Upper lobe of right lung (tissue), 1 donor: ENCODE measurements at regions not wholly inside any gene's neighbourhood (a gene's known extent, or its start where the extent isn't known, plus 50 kb on each side); places are given as distances from the start of the nearest gene placed in this dataset.

ENCODE experiments used
- ATAC-seq: fragments of 200-7000 bp; cut with Tn5 transposase; one replicate; pipeline ENCODE4 v1.9.1; 2020; ENCODE audit warnings: mild to moderate bottlenecking, moderate library complexity
- DNase-seq: peaks from one replicate; pipeline ENCODE4 v3.0.0-alpha.2; 2020
- H3K27ac ChIP-seq: fragments of 200-600 bp; one replicate; pipeline ENCODE4 v1.8.0; 2022
- H3K27me3 ChIP-seq: fragments of 200-600 bp; one replicate; pipeline ENCODE4 v1.8.0; 2022; ENCODE audit warnings: mild to moderate bottlenecking
- H3K36me3 ChIP-seq: fragments of 200-600 bp; one replicate; pipeline ENCODE4 v1.8.0; 2022
- H3K4me1 ChIP-seq: fragments of 200-600 bp; one replicate; pipeline ENCODE4 v1.8.0; 2022
- H3K4me3 ChIP-seq: fragments of 200-600 bp; one replicate; pipeline ENCODE4 v1.8.0; 2022; ENCODE audit warnings: mild to moderate bottlenecking
- H3K9me3 ChIP-seq: fragments of 200-600 bp; one replicate; pipeline ENCODE4 v1.8.0; 2022
- intact Hi-C: fragments of 100-400 bp; cut with DNase I; formaldehyde crosslinking; loops from one replicate; pipeline ENCODE4 v1.11.0; 2022
- TF ChIP-seq, protein P1 (sequence below): fragments of 200-600 bp; IDR thresholded peaks from one replicate; pipeline ENCODE4 v1.8.0; 2022; ENCODE audit warnings: antibody characterized with exemption
- donor health status: DM: no; HTN: yes; CAD: no; lungs with severe emphysema.

DNA sequence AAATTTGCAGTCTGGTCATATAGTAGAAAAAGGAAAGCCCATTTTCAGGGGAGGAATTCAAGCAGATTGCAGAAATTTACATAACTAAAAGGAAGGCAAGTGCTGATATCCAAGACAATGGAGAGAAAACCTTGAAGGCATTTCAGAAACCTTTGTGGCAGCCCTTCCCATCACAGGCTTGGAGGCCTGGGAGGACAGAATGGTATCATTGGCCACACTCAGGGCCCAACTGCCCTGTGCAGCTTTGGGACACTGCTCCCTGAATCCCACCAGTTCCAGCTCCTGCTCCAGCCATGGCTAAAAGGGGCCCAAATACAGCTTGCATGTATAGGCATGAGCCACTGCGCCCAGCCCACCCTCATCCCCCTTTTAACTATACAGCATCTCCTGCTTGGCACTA is 81.1 kb upstream of the NYAP2 start:
- TF ChIP-seq, protein P1, sequence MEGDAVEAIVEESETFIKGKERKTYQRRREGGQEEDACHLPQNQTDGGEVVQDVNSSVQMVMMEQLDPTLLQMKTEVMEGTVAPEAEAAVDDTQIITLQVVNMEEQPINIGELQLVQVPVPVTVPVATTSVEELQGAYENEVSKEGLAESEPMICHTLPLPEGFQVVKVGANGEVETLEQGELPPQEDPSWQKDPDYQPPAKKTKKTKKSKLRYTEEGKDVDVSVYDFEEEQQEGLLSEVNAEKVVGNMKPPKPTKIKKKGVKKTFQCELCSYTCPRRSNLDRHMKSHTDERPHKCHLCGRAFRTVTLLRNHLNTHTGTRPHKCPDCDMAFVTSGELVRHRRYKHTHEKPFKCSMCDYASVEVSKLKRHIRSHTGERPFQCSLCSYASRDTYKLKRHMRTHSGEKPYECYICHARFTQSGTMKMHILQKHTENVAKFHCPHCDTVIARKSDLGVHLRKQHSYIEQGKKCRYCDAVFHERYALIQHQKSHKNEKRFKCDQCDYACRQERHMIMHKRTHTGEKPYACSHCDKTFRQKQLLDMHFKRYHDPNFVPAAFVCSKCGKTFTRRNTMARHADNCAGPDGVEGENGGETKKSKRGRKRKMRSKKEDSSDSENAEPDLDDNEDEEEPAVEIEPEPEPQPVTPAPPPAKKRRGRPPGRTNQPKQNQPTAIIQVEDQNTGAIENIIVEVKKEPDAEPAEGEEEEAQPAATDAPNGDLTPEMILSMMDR, result no peak
- intact Hi-C loops, result no loop called here
- H3K9me3 ChIP-seq, result peaks cover 4% of the 10 kb centered on the region
- no peak overlapping the region for H3K27ac ChIP-seq
- H3K27me3 ChIP-seq, result no peaks in the 10 kb centered on the region
- DNase-seq (no peak), ATAC-seq (no peak)
- no peaks in the 10 kb centered on the region for H3K4me1 ChIP-seq
- no peak overlapping the region for H3K4me3 ChIP-seq
- no peaks in the 10 kb centered on the region for H3K36me3 ChIP-seq

DNA sequence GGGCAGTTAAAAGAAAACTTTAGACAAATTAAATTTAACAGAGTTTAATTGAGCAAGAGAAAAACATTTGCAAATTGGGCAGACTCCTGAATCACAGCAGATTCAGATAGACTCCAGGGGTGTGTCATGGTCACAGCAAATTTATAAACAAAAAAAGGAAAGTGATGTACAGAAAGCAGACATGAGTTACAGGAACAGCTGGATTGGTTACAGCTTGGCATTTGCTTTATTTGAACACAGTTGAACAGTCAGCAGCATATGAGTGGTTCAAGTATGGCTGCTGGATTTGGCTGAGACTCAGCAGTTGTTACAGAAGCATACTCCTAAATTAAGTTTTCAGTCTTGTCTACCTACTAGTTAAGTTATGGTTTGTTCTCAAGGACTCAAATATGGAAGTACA is 82.3 kb upstream of the NYAP2 start:
- DNase-seq (no peak), ATAC-seq (no peak)
- Histone ChIP-seq H3K4me3 (no peak overlapping the region), H3K9me3 (peaks cover 4% of the 10 kb centered on the region), H3K27me3 (no peaks in the 10 kb centered on the region), H3K36me3 (no peaks in the 10 kb centered on the region), H3K4me1 (no peaks in the 10 kb centered on the region), H3K27ac (no peak overlapping the region)
- intact Hi-C loops, result no loop called here
- TF ChIP-seq, protein P1, result no peak

DNA sequence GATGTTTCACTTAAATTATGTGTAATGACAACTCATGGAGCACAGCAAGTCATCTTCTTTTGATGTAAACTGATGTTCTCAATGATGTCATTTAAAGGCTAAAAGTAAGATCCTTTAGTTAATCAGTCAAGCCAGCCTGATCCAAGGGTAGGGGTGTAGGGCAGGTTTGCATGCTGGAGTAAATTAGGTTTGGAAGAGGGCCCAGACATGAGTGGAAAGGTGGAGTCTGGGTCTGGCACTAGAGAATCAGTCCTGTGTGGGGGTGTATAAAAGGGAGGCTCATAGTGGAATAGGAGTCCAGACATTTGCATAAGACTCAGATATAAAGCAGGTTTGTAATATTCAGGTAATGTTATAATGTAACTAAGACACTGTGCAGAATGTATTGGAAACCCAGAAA is 88.8 kb upstream of the NYAP2 start:
- DNase-seq (no peak), ATAC-seq (peak; percentile 54)
- TF ChIP-seq, protein P1, result no peak
- Histone ChIP-seq H3K4me1 (no peaks in the 10 kb centered on the region), H3K27me3 (no peaks in the 10 kb centered on the region), H3K27ac (no peak overlapping the region), H3K9me3 (no peaks in the 10 kb centered on the region), H3K36me3 (no peaks in the 10 kb centered on the region), H3K4me3 (no peak overlapping the region)
- intact Hi-C loops, result no loop called here

DNA sequence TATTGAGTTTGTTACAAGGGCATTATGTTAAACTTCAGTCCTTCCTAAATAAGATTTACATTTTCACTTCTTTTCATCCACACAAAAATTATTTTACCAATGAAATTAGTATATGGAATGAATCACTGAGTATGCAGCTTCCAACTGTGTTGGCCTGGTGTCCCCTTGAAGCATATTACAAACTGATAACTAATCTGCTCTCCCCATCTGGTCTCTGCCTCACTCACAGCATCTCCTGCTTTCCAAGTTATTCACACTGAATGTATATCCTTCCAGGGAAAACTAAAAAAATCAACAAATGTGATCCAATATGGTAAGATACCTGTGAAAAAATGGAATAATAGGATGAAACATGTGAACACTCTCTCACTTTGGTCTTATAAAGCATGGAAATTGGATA is 90.0 kb upstream of the NYAP2 start:
- no peak for ATAC-seq
- Histone ChIP-seq H3K27ac (no peak overlapping the region), H3K27me3 (no peaks in the 10 kb centered on the region), H3K4me3 (no peak overlapping the region), H3K9me3 (no peaks in the 10 kb centered on the region), H3K36me3 (no peaks in the 10 kb centered on the region), H3K4me1 (no peaks in the 10 kb centered on the region)
- DNase-seq, result no peak
- intact Hi-C loops, result no loop called here
- TF ChIP-seq, protein P1, result no peak

DNA sequence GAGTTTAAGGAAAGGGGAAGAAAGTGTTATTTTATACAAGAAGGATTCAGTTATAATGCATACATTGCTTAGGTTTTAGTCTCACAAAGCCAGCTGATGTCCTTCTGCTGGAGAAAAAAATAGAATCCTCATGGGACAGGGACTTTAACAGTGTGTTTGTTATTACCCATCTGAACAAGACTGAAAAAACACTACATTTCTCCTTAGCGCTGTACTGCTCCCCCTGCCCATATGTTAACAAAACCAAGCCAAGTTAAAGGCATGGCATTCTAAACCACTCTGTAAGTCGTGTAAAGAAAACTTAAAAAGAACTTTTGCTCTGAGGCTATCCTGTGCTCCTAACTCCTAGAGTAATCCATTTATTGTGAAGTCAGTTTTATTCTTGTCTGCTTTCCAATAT is 102.6 kb upstream of the NYAP2 start:
- DNase-seq (no peak), ATAC-seq (no peak)
- intact Hi-C loops, result no loop called here
- H3K27me3 ChIP-seq, result no peaks in the 10 kb centered on the region
- no peaks in the 10 kb centered on the region for H3K4me1 ChIP-seq
- H3K27ac ChIP-seq, result no peak overlapping the region
- TF ChIP-seq, protein P1, result no peak
- H3K36me3 ChIP-seq, result no peaks in the 10 kb centered on the region
- H3K9me3 ChIP-seq, result no peaks in the 10 kb centered on the region
- no peak overlapping the region for H3K4me3 ChIP-seq

DNA sequence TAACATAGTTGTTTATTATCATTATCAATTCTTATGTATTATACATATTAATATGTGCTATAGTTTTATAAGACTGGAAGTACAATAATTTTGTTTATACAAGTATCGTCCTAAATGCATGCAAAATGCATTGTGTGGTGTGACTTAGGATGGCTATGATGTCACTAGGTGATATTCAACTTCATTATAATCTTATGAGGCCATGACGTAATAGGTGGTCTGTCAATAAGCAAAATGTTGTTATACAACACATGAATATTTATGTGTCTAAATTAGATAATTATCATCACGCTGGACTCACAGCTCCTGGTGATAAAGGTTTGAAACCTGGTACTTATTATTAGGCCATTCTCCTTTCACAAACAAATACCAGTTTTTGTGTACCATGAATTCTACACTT is 104.4 kb upstream of the NYAP2 start:
- Histone ChIP-seq H3K4me3 (no peak overlapping the region), H3K27me3 (no peaks in the 10 kb centered on the region), H3K4me1 (no peaks in the 10 kb centered on the region), H3K36me3 (no peaks in the 10 kb centered on the region), H3K9me3 (no peaks in the 10 kb centered on the region), H3K27ac (no peak overlapping the region)
- ATAC-seq (no peak), DNase-seq (no peak)
- intact Hi-C loops, result no loop called here
- TF ChIP-seq, protein P1, result no peak
